Trophoblast cell (in vitro differentiated cells and primary cell): ENCODE measurements at regions not wholly inside any gene's neighbourhood (a gene's known extent, or its start where the extent isn't known, plus 50 kb on each side); places are given as distances from the start of the nearest gene placed in this dataset.

Experiments
- DNase-seq, 2 donors: peaks; one replicate each; pipeline ENCODE4 v3.0.0-alpha.2; 2016
- H2AFZ ChIP-seq: 2 replicates; pipeline ENCODE4 v1.6.1; 2013; ENCODE audit warnings: low read length, moderate library complexity, mild to moderate bottlenecking; ENCODE audit not compliant: insufficient read depth, poor library complexity
- H2AK5ac ChIP-seq: 2 replicates; pipeline ENCODE4 v1.6.1; 2013; ENCODE audit warnings: mild to moderate bottlenecking, low read length
- H2BK120ac ChIP-seq: 2 replicates; pipeline ENCODE4 v1.6.1; 2013; ENCODE audit warnings: low read length, mild to moderate bottlenecking, moderate library complexity; ENCODE audit not compliant: insufficient read depth, poor library complexity
- H2BK12ac ChIP-seq: 2 replicates; pipeline ENCODE4 v1.6.1; 2013; ENCODE audit warnings: mild to moderate bottlenecking, low read length, moderate library complexity
- H2BK5ac ChIP-seq: 2 replicates; pipeline ENCODE4 v1.6.1; 2013; ENCODE audit warnings: low read length, low read depth, moderate library complexity, mild to moderate bottlenecking; ENCODE audit not compliant: poor library complexity
- H3K14ac ChIP-seq: 2 replicates; pipeline ENCODE4 v1.6.1; 2013; ENCODE audit warnings: mild to moderate bottlenecking, low read length
- H3K18ac ChIP-seq: 2 replicates; pipeline ENCODE4 v1.6.1; 2013; ENCODE audit warnings: mild to moderate bottlenecking, low read length
- H3K23ac ChIP-seq: 2 replicates; pipeline ENCODE4 v1.6.1; 2013; ENCODE audit warnings: low read length
- H3K27ac ChIP-seq: 2 replicates; pipeline ENCODE4 v1.5.1; 2013; ENCODE audit warnings: low read depth, mild to moderate bottlenecking, inconsistent platforms, low read length, moderate library complexity
- H3K27me3 ChIP-seq: 2 replicates; pipeline ENCODE4 v1.6.1; 2013; ENCODE audit warnings: inconsistent platforms, mild to moderate bottlenecking, low read length, moderate library complexity; ENCODE audit not compliant: insufficient read depth
- H3K36me3 ChIP-seq, 2 experiments: 1 replicate in 1 of 2; 2 replicates in 1 of 2; pipeline ENCODE4 v1.6.1; 2013; ENCODE audit warnings: low read length in 2 of 2, mild to moderate bottlenecking in 2 of 2, moderate library complexity in 1 of 2; ENCODE audit not compliant: insufficient read depth in 2 of 2, control insufficient read depth in 1 of 2
- H3K4ac ChIP-seq: 2 replicates; pipeline ENCODE4 v1.6.1; 2013; ENCODE audit warnings: low read depth, mild to moderate bottlenecking, low read length, moderate library complexity
- H3K4me1 ChIP-seq, 2 experiments: 1 replicate in 1 of 2; 2 replicates in 1 of 2; pipeline ENCODE4 v1.6.1; 2013; ENCODE audit warnings: low read length in 2 of 2, mild to moderate bottlenecking in 2 of 2, moderate library complexity in 1 of 2; ENCODE audit not compliant: insufficient read depth in 2 of 2, control insufficient read depth in 1 of 2
- H3K4me2 ChIP-seq: 2 replicates; pipeline ENCODE4 v1.6.1; 2013; ENCODE audit warnings: inconsistent platforms, mild to moderate bottlenecking, low read length, moderate library complexity
- H3K4me3 ChIP-seq: 2 replicates; pipeline ENCODE4 v1.5.1; 2013; ENCODE audit warnings: mild to moderate bottlenecking, low read depth, low read length, inconsistent platforms
- H3K79me1 ChIP-seq: one replicate; pipeline ENCODE4 v1.6.1; 2013; ENCODE audit warnings: low read length
- H3K79me2 ChIP-seq: 2 replicates; pipeline ENCODE4 v1.6.1; 2013; ENCODE audit warnings: low read length, mild to moderate bottlenecking; ENCODE audit not compliant: control insufficient read depth, insufficient read depth, poor library complexity
- H3K9ac ChIP-seq: 2 replicates; pipeline ENCODE4 v1.6.1; 2013; ENCODE audit warnings: mild to moderate bottlenecking, low read length
- H3K9me3 ChIP-seq: 2 replicates; pipeline ENCODE4 v1.6.1; 2013; ENCODE audit warnings: low read depth, mild to moderate bottlenecking, control low read depth, inconsistent platforms, low read length; ENCODE audit not compliant: insufficient read depth
- H4K12ac ChIP-seq: 2 replicates; pipeline ENCODE4 v1.6.1; 2013; ENCODE audit warnings: low read depth, mild to moderate bottlenecking, low read length, moderate library complexity
- H4K8ac ChIP-seq: 2 replicates; pipeline ENCODE4 v1.6.1; 2013; ENCODE audit warnings: low read depth, mild to moderate bottlenecking, low read length, moderate library complexity
- H4K91ac ChIP-seq: one replicate; pipeline ENCODE4 v1.6.1; 2013; ENCODE audit warnings: low read depth, mild to moderate bottlenecking, low read length, moderate library complexity
- WGBS: extraction: QIAGEN DNeasy Blood & Tissue Kit; methylation state at CpG from one replicate; pipeline ENCODE4 v1.1.7; 2013; ENCODE audit warnings: missing lambda C conversion rate; ENCODE audit not compliant: insufficient read length, insufficient coverage; ENCODE audit errors: extremely low coverage; 5-methylcytosine and 5-hydroxymethylcytosine counted together

- Histone ChIP-seq H4K91ac (no peak overlapping the region), H3K27ac (no peak overlapping the region)
- WGBS = no CpG with 5 or more reads among the region's 6 CpGs
These were observed 338.6 kb upstream of the NFE2L3 start for GRCh38 chr7:25813381-25813780.

GRCh38 chr7:25815711-25816110, 336.3 kb upstream of the NFE2L3 start:
- no peak overlapping the region for H3K4me2 ChIP-seq
- no peak overlapping the region for H4K91ac ChIP-seq
- H2BK12ac ChIP-seq = peak overlapping the region; percentile 62
- DNase-seq = no peak
- H3K4me1 ChIP-seq = peaks cover 2% of the 10 kb centered on the region in 2 experiments
- H3K23ac ChIP-seq = no peak overlapping the region
- no CpG with 5 or more reads among the region's 2 CpGs for WGBS
- H3K14ac ChIP-seq = no peak overlapping the region
- H3K9me3 ChIP-seq = no peaks in the 10 kb centered on the region
- peaks cover 4% of the 10 kb centered on the region for H3K79me1 ChIP-seq
- no peak overlapping the region for H3K27ac ChIP-seq
- H3K79me2 ChIP-seq = no peaks in the 10 kb centered on the region
- no peak overlapping the region for H2BK5ac ChIP-seq
- H4K12ac ChIP-seq = no peak overlapping the region
- H2AK5ac ChIP-seq = no peak overlapping the region
- no peak overlapping the region for H2BK120ac ChIP-seq
- no peaks in the 10 kb centered on the region for H3K36me3 ChIP-seq
- no peaks in the 10 kb centered on the region for H3K27me3 ChIP-seq
- H3K4ac ChIP-seq = no peak overlapping the region
- no peak overlapping the region for H4K8ac ChIP-seq
- no peak overlapping the region for H3K4me3 ChIP-seq
- H3K18ac ChIP-seq = no peak overlapping the region
- H2AFZ ChIP-seq = no peak overlapping the region
- no peak overlapping the region for H3K9ac ChIP-seq

More at GRCh38 chr7:25813381-25813780, 338.6 kb upstream of the NFE2L3 start:
- no peak overlapping the region for H3K23ac ChIP-seq
- H3K27me3 ChIP-seq = no peaks in the 10 kb centered on the region
- H3K9ac ChIP-seq = no peak overlapping the region
- H3K4ac ChIP-seq = no peak overlapping the region
- H4K8ac ChIP-seq = no peak overlapping the region
- no peak overlapping the region for H3K4me3 ChIP-seq
- H3K4me1 ChIP-seq = peaks cover 2% of the 10 kb centered on the region in 2 experiments
- no peak overlapping the region for H2BK120ac ChIP-seq
- peak; percentile 53 to 80 for DNase-seq
- no peaks in the 10 kb centered on the region for H3K9me3 ChIP-seq
- H3K79me1 ChIP-seq = peaks cover 4% of the 10 kb centered on the region
- no peak overlapping the region for H2AFZ ChIP-seq
- no peak overlapping the region for H4K12ac ChIP-seq
- H3K79me2 ChIP-seq = no peaks in the 10 kb centered on the region
- peak overlapping the region; percentile 82 for H2BK12ac ChIP-seq
- H3K36me3 ChIP-seq = no peaks in the 10 kb centered on the region
- no peak overlapping the region for H3K18ac ChIP-seq
- H2BK5ac ChIP-seq = no peak overlapping the region
- no peak overlapping the region for H2AK5ac ChIP-seq
- no peak overlapping the region for H3K4me2 ChIP-seq
- H3K14ac ChIP-seq = no peak overlapping the region

- Histone ChIP-seq H4K12ac (no peak overlapping the region), H3K14ac (no peak overlapping the region), H3K4me1 (peaks cover 0 to 2% of the 10 kb centered on the region in 2 experiments), H3K27ac (no peak overlapping the region), H3K4me2 (no peak overlapping the region), H3K36me3 (no peaks in the 10 kb centered on the region), H2AFZ (no peak overlapping the region), H2BK5ac (no peak overlapping the region), H3K4ac (no peak overlapping the region), H2AK5ac (no peak overlapping the region), H3K23ac (no peak overlapping the region), H2BK120ac (no peak overlapping the region), H2BK12ac (no peak overlapping the region), H4K8ac (no peak overlapping the region), H3K9me3 (no peaks in the 10 kb centered on the region), H3K27me3 (no peaks in the 10 kb centered on the region), H3K79me2 (no peaks in the 10 kb centered on the region), H3K18ac (no peak overlapping the region), H3K79me1 (peaks cover 5% of the 10 kb centered on the region), H3K9ac (no peak overlapping the region), H3K4me3 (no peak overlapping the region), H4K91ac (no peak overlapping the region)
- DNase-seq = peak in 1 of 2 donors; percentile 47
- no CpG with 5 or more reads among the region's 5 CpGs for WGBS
These were observed 331.5 kb upstream of the NFE2L3 start for GRCh38 chr7:25820432-25821040.

- Histone ChIP-seq H3K9me3 (no peaks in the 10 kb centered on the region), H2BK120ac (no peak overlapping the region), H2AFZ (no peak overlapping the region), H3K79me1 (peaks cover 4% of the 10 kb centered on the region), H3K4me2 (no peak overlapping the region), H3K4ac (peak overlapping the region; percentile 47), H2AK5ac (no peak overlapping the region), H2BK12ac (peak overlapping the region; percentile 88), H3K36me3 (no peaks in the 10 kb centered on the region), H3K79me2 (no peaks in the 10 kb centered on the region), H3K27me3 (no peaks in the 10 kb centered on the region), H2BK5ac (no peak overlapping the region), H3K18ac (no peak overlapping the region), H3K27ac (no peak overlapping the region), H3K14ac (no peak overlapping the region), H4K8ac (no peak overlapping the region), H4K12ac (no peak overlapping the region), H3K9ac (no peak overlapping the region), H3K4me3 (no peak overlapping the region), H3K23ac (no peak overlapping the region), H4K91ac (peak overlapping the region; percentile 23), H3K4me1 (peaks cover 0 to 2% of the 10 kb centered on the region in 2 experiments)
- no CpG with 5 or more reads among the region's 3 CpGs for WGBS
- DNase-seq = no peak
These were observed 330.8 kb upstream of the NFE2L3 start for GRCh38 chr7:25821225-25821624.
